ENCODE measurements at regions not wholly inside any gene's neighbourhood (a gene's known extent, or its start where the extent isn't known, plus 50 kb on each side); places are given as distances from the start of the nearest gene placed in this dataset.

GRCh38 chr2:6236317-6236716 is 544.1 kb downstream of the SOX11 start:
- Mint-ChIP-seq H3K27ac (no peak overlapping the region), H3K9me3 (peaks cover 27% of the 10 kb centered on the region), H3K4me3 (ENCODE audit: low read depth) (no peak overlapping the region), H3K27me3 (ENCODE audit: low read depth) (no peaks in the 10 kb centered on the region), H3K4me1 (ENCODE audit: low read depth) (no peaks in the 10 kb centered on the region), H3K36me3 (ENCODE audit: low read depth) (no peaks in the 10 kb centered on the region)
- intact Hi-C loops (cut with micrococcal nuclease), result no loop called here
- no peak for DNase-seq (ENCODE audit: low spot score)

GRCh38 chr2:6237039-6237660 is 545.0 kb downstream of the SOX11 start:
- H3K27me3 Mint-ChIP-seq (ENCODE audit: low read depth), result no peaks in the 10 kb centered on the region
- no peaks in the 10 kb centered on the region for H3K4me1 Mint-ChIP-seq (ENCODE audit: low read depth)
- no peak overlapping the region for H3K4me3 Mint-ChIP-seq (ENCODE audit: low read depth)
- no peak overlapping the region for H3K27ac Mint-ChIP-seq
- intact Hi-C loops (cut with micrococcal nuclease), result no loop called here
- H3K9me3 Mint-ChIP-seq, result peaks cover 29% of the 10 kb centered on the region
- no peaks in the 10 kb centered on the region for H3K36me3 Mint-ChIP-seq (ENCODE audit: low read depth)
- DNase-seq (ENCODE audit: low spot score), result no peak

- Mint-ChIP-seq H3K27ac (no peak overlapping the region), H3K9me3 (no peaks in the 10 kb centered on the region), H3K4me3 (ENCODE audit: low read depth) (no peak overlapping the region), H3K27me3 (ENCODE audit: low read depth) (no peaks in the 10 kb centered on the region), H3K4me1 (ENCODE audit: low read depth) (no peaks in the 10 kb centered on the region), H3K36me3 (ENCODE audit: low read depth) (no peaks in the 10 kb centered on the region)
- DNase-seq (ENCODE audit: low spot score), result no peak
- intact Hi-C loops (cut with micrococcal nuclease), result no loop called here
These were observed 557.4 kb downstream of the SOX11 start for GRCh38 chr2:6249557-6249956.

- H3K9me3 Mint-ChIP-seq, result no peaks in the 10 kb centered on the region
These were observed 562.3 kb downstream of the SOX11 start for GRCh38 chr2:6254441-6254840.

GRCh38 chr2:6264198-6264597 is 572.0 kb downstream of the SOX11 start:
- H3K4me1 Mint-ChIP-seq (ENCODE audit: low read depth), result no peaks in the 10 kb centered on the region
- H3K27ac Mint-ChIP-seq, result no peak overlapping the region
- H3K4me3 Mint-ChIP-seq (ENCODE audit: low read depth), result no peak overlapping the region
- intact Hi-C loops (cut with micrococcal nuclease), result no loop called here
- H3K36me3 Mint-ChIP-seq (ENCODE audit: low read depth), result no peaks in the 10 kb centered on the region
- H3K27me3 Mint-ChIP-seq (ENCODE audit: low read depth), result no peaks in the 10 kb centered on the region
- H3K9me3 Mint-ChIP-seq, result no peaks in the 10 kb centered on the region
- no peak for DNase-seq (ENCODE audit: low spot score)

More at GRCh38 chr2:6254441-6254840, 562.3 kb downstream of the SOX11 start:
- no peaks in the 10 kb centered on the region for H3K36me3 Mint-ChIP-seq (ENCODE audit: low read depth)
- DNase-seq (ENCODE audit: low spot score), result no peak
- intact Hi-C loops (cut with micrococcal nuclease), result no loop called here
- no peak overlapping the region for H3K4me3 Mint-ChIP-seq (ENCODE audit: low read depth)
- H3K27me3 Mint-ChIP-seq (ENCODE audit: low read depth), result no peaks in the 10 kb centered on the region
- no peak overlapping the region for H3K27ac Mint-ChIP-seq
- H3K4me1 Mint-ChIP-seq (ENCODE audit: low read depth), result no peaks in the 10 kb centered on the region

GRCh38 chr2:6281524-6281923 is 584.2 kb downstream of the CMPK2 start:
- H3K4me3 Mint-ChIP-seq (ENCODE audit: low read depth), result no peak overlapping the region
- no peak overlapping the region for H3K27ac Mint-ChIP-seq
- H3K27me3 Mint-ChIP-seq (ENCODE audit: low read depth), result no peaks in the 10 kb centered on the region
- intact Hi-C loops (cut with micrococcal nuclease), result no loop called here
- no peak for DNase-seq (ENCODE audit: low spot score)
- H3K4me1 Mint-ChIP-seq (ENCODE audit: low read depth), result no peaks in the 10 kb centered on the region
- peaks cover 4% of the 10 kb centered on the region for H3K9me3 Mint-ChIP-seq
- no peaks in the 10 kb centered on the region for H3K36me3 Mint-ChIP-seq (ENCODE audit: low read depth)

- Mint-ChIP-seq H3K4me3 (ENCODE audit: low read depth) (no peak overlapping the region), H3K4me1 (ENCODE audit: low read depth) (no peaks in the 10 kb centered on the region), H3K27me3 (ENCODE audit: low read depth) (no peaks in the 10 kb centered on the region), H3K27ac (no peak overlapping the region), H3K36me3 (ENCODE audit: low read depth) (no peaks in the 10 kb centered on the region), H3K9me3 (no peaks in the 10 kb centered on the region)
- no peak for DNase-seq (ENCODE audit: low spot score)
- intact Hi-C loops (cut with micrococcal nuclease), result no loop called here
These were observed 582.4 kb downstream of the CMPK2 start for GRCh38 chr2:6283259-6283658.

- Mint-ChIP-seq H3K9me3 (no peaks in the 10 kb centered on the region), H3K27me3 (ENCODE audit: low read depth) (no peaks in the 10 kb centered on the region), H3K4me1 (ENCODE audit: low read depth) (no peaks in the 10 kb centered on the region), H3K36me3 (ENCODE audit: low read depth) (no peaks in the 10 kb centered on the region), H3K27ac (no peak overlapping the region), H3K4me3 (ENCODE audit: low read depth) (no peak overlapping the region)
- intact Hi-C loops (cut with micrococcal nuclease), result no loop called here
- DNase-seq (ENCODE audit: low spot score), result no peak
These were observed 578.3 kb downstream of the CMPK2 start for GRCh38 chr2:6287406-6287805.

GRCh38 chr2:6288791-6289190 is 576.9 kb downstream of the CMPK2 start:
- intact Hi-C loops (cut with micrococcal nuclease), result no loop called here
- H3K27ac Mint-ChIP-seq, result no peak overlapping the region
- H3K9me3 Mint-ChIP-seq, result no peaks in the 10 kb centered on the region
- H3K27me3 Mint-ChIP-seq (ENCODE audit: low read depth), result no peaks in the 10 kb centered on the region
- H3K36me3 Mint-ChIP-seq (ENCODE audit: low read depth), result no peaks in the 10 kb centered on the region
- DNase-seq (ENCODE audit: low spot score), result no peak
- H3K4me3 Mint-ChIP-seq (ENCODE audit: low read depth), result no peak overlapping the region
- no peaks in the 10 kb centered on the region for H3K4me1 Mint-ChIP-seq (ENCODE audit: low read depth)

GRCh38 chr2:6290217-6291015 is 575.3 kb downstream of the CMPK2 start:
- no peak overlapping the region for H3K27ac Mint-ChIP-seq
- DNase-seq (ENCODE audit: low spot score), result no peak
- no peaks in the 10 kb centered on the region for H3K4me1 Mint-ChIP-seq (ENCODE audit: low read depth)
- no peak overlapping the region for H3K4me3 Mint-ChIP-seq (ENCODE audit: low read depth)
- H3K27me3 Mint-ChIP-seq (ENCODE audit: low read depth), result no peaks in the 10 kb centered on the region
- H3K9me3 Mint-ChIP-seq, result no peaks in the 10 kb centered on the region
- no peaks in the 10 kb centered on the region for H3K36me3 Mint-ChIP-seq (ENCODE audit: low read depth)
- intact Hi-C loops (cut with micrococcal nuclease), result no loop called here

- H3K27ac Mint-ChIP-seq, result no peak overlapping the region
- no peak overlapping the region for H3K4me3 Mint-ChIP-seq (ENCODE audit: low read depth)
- DNase-seq (ENCODE audit: low spot score), result no peak
- H3K36me3 Mint-ChIP-seq (ENCODE audit: low read depth), result no peaks in the 10 kb centered on the region
- H3K9me3 Mint-ChIP-seq, result no peaks in the 10 kb centered on the region
- H3K27me3 Mint-ChIP-seq (ENCODE audit: low read depth), result no peaks in the 10 kb centered on the region
- no peaks in the 10 kb centered on the region for H3K4me1 Mint-ChIP-seq (ENCODE audit: low read depth)
- intact Hi-C loops (cut with micrococcal nuclease), result no loop called here
These were observed 570.9 kb downstream of the CMPK2 start for GRCh38 chr2:6294791-6295190.

- intact Hi-C loops (cut with micrococcal nuclease), result no loop called here
- no peak overlapping the region for H3K4me3 Mint-ChIP-seq (ENCODE audit: low read depth)
These were observed 568.5 kb downstream of the CMPK2 start for GRCh38 chr2:6297238-6297637.

GRCh38 chr2:6301426-6301825 is 564.3 kb downstream of the CMPK2 start:
- Mint-ChIP-seq H3K4me3 (ENCODE audit: low read depth) (no peak overlapping the region), H3K9me3 (no peaks in the 10 kb centered on the region), H3K27me3 (ENCODE audit: low read depth) (no peaks in the 10 kb centered on the region), H3K27ac (no peak overlapping the region), H3K36me3 (ENCODE audit: low read depth) (no peaks in the 10 kb centered on the region), H3K4me1 (ENCODE audit: low read depth) (no peaks in the 10 kb centered on the region)
- intact Hi-C loops (cut with micrococcal nuclease), result no loop called here
- DNase-seq (ENCODE audit: low spot score), result no peak

More at GRCh38 chr2:6297238-6297637, 568.5 kb downstream of the CMPK2 start:
- Mint-ChIP-seq H3K27ac (no peak overlapping the region), H3K4me1 (ENCODE audit: low read depth) (no peaks in the 10 kb centered on the region), H3K9me3 (no peaks in the 10 kb centered on the region), H3K36me3 (ENCODE audit: low read depth) (no peaks in the 10 kb centered on the region), H3K27me3 (ENCODE audit: low read depth) (no peaks in the 10 kb centered on the region)
- DNase-seq (ENCODE audit: low spot score), result no peak
